OCI-LY3 (cell line): ENCODE measurements at regions not wholly inside any gene's neighbourhood (a gene's known extent, or its start where the extent isn't known, plus 50 kb on each side); places are given as distances from the start of the nearest gene placed in this dataset.

Source experiments
- H2AFZ ChIP-seq: fragments of 200-600, 300-600 bp; shearing (Covaris generic); 2 replicates; pipeline ENCODE4 v1.6.0; 2014; ENCODE audit warnings: antibody characterized with exemption, low read depth, low read length
- H3K27ac ChIP-seq: fragments of 200-600, 300-600 bp; sonication (generic); 2 replicates; pipeline ENCODE4 v1.5.1; 2014; ENCODE audit warnings: mild to moderate bottlenecking, low read length, moderate library complexity, mixed read lengths
- H3K27me3 ChIP-seq: fragments of 200-600, 300-600 bp; sonication (generic); 2 replicates; pipeline ENCODE4 v1.6.1; 2014; ENCODE audit warnings: low read depth, low read length, mixed read lengths
- H3K36me3 ChIP-seq: fragments of 200-600, 300-600 bp; sonication (generic); replicated peaks from 2 replicates; pipeline ENCODE3; 2014; ENCODE audit warnings: low read depth, low read length, mixed read lengths
- H3K4me1 ChIP-seq: fragments of 300-600, 200-600 bp; sonication (generic); 2 replicates; pipeline ENCODE4 v1.6.1; 2014; ENCODE audit warnings: low read length, mixed read lengths
- H3K4me2 ChIP-seq: fragments of 200-600, 300-600 bp; sonication (generic); 2 replicates; pipeline ENCODE4 v1.6.1; 2014; ENCODE audit warnings: low read length, mixed read lengths
- H3K4me3 ChIP-seq: fragments of 300-600, 200-600 bp; sonication (generic); 2 replicates; pipeline ENCODE4 v1.5.1; 2014; ENCODE audit warnings: antibody characterized with exemption, mild to moderate bottlenecking, low read length, moderate library complexity
- H3K79me2 ChIP-seq: fragments of 300-600, 200-600 bp; shearing (Covaris generic); 2 replicates; pipeline ENCODE4 v1.6.1; 2014; ENCODE audit warnings: mild to moderate bottlenecking, low read length, mixed read lengths
- H3K9ac ChIP-seq: fragments of 300-600, 200-600 bp; shearing (Covaris generic); 2 replicates; pipeline ENCODE4 v1.6.0; 2014; ENCODE audit warnings: mild to moderate bottlenecking, low read length, moderate library complexity
- H3K9me3 ChIP-seq: fragments of 200-600, 300-600 bp; shearing (Covaris generic); 2 replicates; pipeline ENCODE4 v1.6.1; 2014; ENCODE audit warnings: low read length, mixed read lengths; ENCODE audit not compliant: insufficient read depth
- H4K20me1 ChIP-seq: fragments of 200-600, 300-600 bp; sonication (generic); 2 replicates; pipeline ENCODE4 v1.6.1; 2016; ENCODE audit warnings: low read length, mixed read lengths; ENCODE audit not compliant: insufficient read depth
- CTCF ChIP-seq: fragments of 200-600, 300-600 bp; sonication (generic); IDR thresholded peaks from 2 replicates; pipeline ENCODE4 v1.5.1; 2014; ENCODE audit warnings: antibody characterized with exemption, low read length, low read depth
- EZH2phosphoT487 ChIP-seq: fragments of 200-600 bp; shearing (Covaris generic); IDR thresholded peaks from 2 replicates; pipeline ENCODE4 v1.6.1; 2018; ENCODE audit warnings: antibody characterized with exemption, mixed run types, low read depth

- peak overlapping the region; percentile 48 for H3K4me2 ChIP-seq
Observed at GRCh38 chr1:181149326-181150125, 61.0 kb downstream of the IER5 start.

GRCh38 chr1:181150273-181150672 lies 61.8 kb downstream of the IER5 start:
- no peak for TF ChIP-seq CTCF
- TF ChIP-seq EZH2phosphoT487: no peak
- Histone ChIP-seq H3K36me3 (no peaks in the 10 kb centered on the region), H3K27me3 (peaks cover 10% of the 10 kb centered on the region), H3K4me1 (peaks cover 40% of the 10 kb centered on the region), H3K9ac (no peak overlapping the region), H3K4me3 (no peak overlapping the region), H3K79me2 (no peaks in the 10 kb centered on the region), H3K9me3 (no peaks in the 10 kb centered on the region), H3K27ac (no peak overlapping the region), H4K20me1 (no peaks in the 10 kb centered on the region), H3K4me2 (peak overlapping the region; percentile 48), H2AFZ (no peak overlapping the region)

More at GRCh38 chr1:181149326-181150125, 61.0 kb downstream of the IER5 start:
- Histone ChIP-seq H3K4me3 (no peak overlapping the region), H3K79me2 (no peaks in the 10 kb centered on the region), H3K36me3 (no peaks in the 10 kb centered on the region), H3K4me1 (peaks cover 40% of the 10 kb centered on the region), H3K9me3 (no peaks in the 10 kb centered on the region), H2AFZ (peak overlapping the region; percentile 80), H3K27me3 (peaks cover 13% of the 10 kb centered on the region), H4K20me1 (no peaks in the 10 kb centered on the region), H3K9ac (0 out of 2 replicates have a peak overlapping the region, but pooled peaks have one; percentile 1), H3K27ac (no peak overlapping the region)
- TF ChIP-seq EZH2phosphoT487 (no peak), CTCF (no peak)

GRCh38 chr1:181150842-181151241 lies 62.3 kb downstream of the IER5 start:
- Histone ChIP-seq H3K27ac (no peak overlapping the region), H3K4me2 (no peak overlapping the region), H4K20me1 (no peaks in the 10 kb centered on the region)

More at GRCh38 chr1:181150842-181151241, 62.3 kb downstream of the IER5 start:
- H3K9ac ChIP-seq: no peak overlapping the region
- H3K4me1 ChIP-seq: peaks cover 40% of the 10 kb centered on the region
- H2AFZ ChIP-seq: no peak overlapping the region
- no peaks in the 10 kb centered on the region for H3K9me3 ChIP-seq
- H3K36me3 ChIP-seq: no peaks in the 10 kb centered on the region
- H3K27me3 ChIP-seq: peaks cover 5% of the 10 kb centered on the region
- TF ChIP-seq EZH2phosphoT487 (no peak), CTCF (no peak)
- H3K79me2 ChIP-seq: no peaks in the 10 kb centered on the region
- no peak overlapping the region for H3K4me3 ChIP-seq
